H1 (cell line): ENCODE measurements at regions not wholly inside any gene's neighbourhood (a gene's known extent, or its start where the extent isn't known, plus 50 kb on each side); places are given as distances from the start of the nearest gene placed in this dataset.

Source experiments
- CTCF ChIA-PET: fragments of 300-600 bp; sonication (Branson Sonifier 250); formaldehyde crosslinking; loops from one replicate; lab custom pipeline; 2021; ENCODE audit not compliant: partially characterized antibody; lab: Charles Lee
- POLR2A ChIA-PET: fragments of 300-600 bp; sonication (Branson Sonifier 250); formaldehyde crosslinking; loops from one replicate; lab custom pipeline; 2021; ENCODE audit warnings: inconsistent platforms; ENCODE audit not compliant: partially characterized antibody; lab: Charles Lee
- DNase-seq, 2 experiments: peaks; one replicate each; pipeline versions ENCODE4 v3.0.0 to v3.0.0-alpha.2; 2010 to 2022; ENCODE audit warnings: low spot score in 2 of 2, low read depth in 1 of 2, mixed read lengths in 1 of 2
- FAIRE-seq: peaks from 2 replicates; lab custom pipeline; 2011; peaks lifted over from hg19 to GRCh38; lab: Jason Lieb, UNC
- H2AFZ ChIP-seq: 2 replicates; pipeline ENCODE4 v1.8.1; 2012; ENCODE audit warnings: low read length, inconsistent platforms
- H2AK5ac ChIP-seq: 2 replicates; pipeline ENCODE4 v1.6.1; 2013; ENCODE audit warnings: low read depth, low read length
- H2BK120ac ChIP-seq: replicated peaks from 2 replicates; pipeline ENCODE3; 2013; ENCODE audit warnings: low read depth, low read length, inconsistent platforms
- H2BK12ac ChIP-seq: 2 replicates; pipeline ENCODE4 v1.6.1; 2013; ENCODE audit warnings: low read depth, low read length
- H2BK15ac ChIP-seq: 2 replicates; pipeline ENCODE4 v1.6.1; 2013; ENCODE audit warnings: low read length
- H2BK20ac ChIP-seq: 2 replicates; pipeline ENCODE4 v1.6.1; 2013; ENCODE audit warnings: low read length
- H2BK5ac ChIP-seq: 2 replicates; pipeline ENCODE4 v1.6.1; 2013; ENCODE audit warnings: low read depth, low read length
- H3K14ac ChIP-seq: 2 replicates; pipeline ENCODE4 v1.6.1; 2013; ENCODE audit warnings: inconsistent platforms; ENCODE audit not compliant: insufficient read length
- H3K18ac ChIP-seq: 2 replicates; pipeline ENCODE4 v1.6.1; 2013; ENCODE audit warnings: low read length; ENCODE audit errors: extremely low read depth
- H3K23ac ChIP-seq: 2 replicates; pipeline ENCODE4 v1.6.1; 2013; ENCODE audit warnings: inconsistent platforms; ENCODE audit not compliant: insufficient read length
- H3K23me2 ChIP-seq: 2 replicates; pipeline ENCODE4 v1.6.1; 2013; ENCODE audit warnings: low read depth, low read length
- H3K27ac ChIP-seq: 2 replicates; pipeline ENCODE4 v1.6.1; 2011; ENCODE audit warnings: low read depth, low read length, inconsistent platforms
- H3K27me3 ChIP-seq, 4 experiments: replicated peaks in 1 of 4; 1 replicate in 1 of 4; 2 replicates in 3 of 4; pipeline versions ENCODE4 v1.6.1 to v1.8.1; 2011 to 2013; ENCODE audit warnings: low read length in 3 of 4, mild to moderate bottlenecking in 3 of 4, inconsistent platforms in 2 of 4, mixed read lengths in 2 of 4, moderate library complexity in 1 of 4; ENCODE audit not compliant: control insufficient read depth in 3 of 4, insufficient read depth in 3 of 4; ENCODE audit errors: extremely low read depth in 1 of 4
- H3K36me3 ChIP-seq, 4 experiments: 2 replicates each; pipeline versions ENCODE4 v1.6.1 to v1.8.1; 2011 to 2013; ENCODE audit warnings: mild to moderate bottlenecking in 4 of 4, low read length in 3 of 4, moderate library complexity in 2 of 4, control low read depth in 1 of 4, inconsistent platforms in 1 of 4; ENCODE audit not compliant: insufficient read depth in 4 of 4, control insufficient read depth in 2 of 4
- H3K4ac ChIP-seq: replicated peaks from 2 replicates; pipeline ENCODE3; 2013; ENCODE audit warnings: low read length, low read depth, mixed read lengths, inconsistent platforms; ENCODE audit not compliant: insufficient read length
- H3K4me1 ChIP-seq, 4 experiments: replicated peaks in 1 of 4; 1 replicate in 1 of 4; 2 replicates in 3 of 4; pipeline versions ENCODE4 v1.6.1 to v1.8.1; 2011 to 2013; ENCODE audit warnings: low read length in 3 of 4, inconsistent platforms in 2 of 4, mixed read lengths in 1 of 4; ENCODE audit not compliant: insufficient read depth in 4 of 4, control insufficient read depth in 3 of 4
- H3K4me2 ChIP-seq, 2 experiments: 2 replicates each; pipeline versions ENCODE4 v1.6.1 to v1.8.1; 2011 to 2013; ENCODE audit warnings: low read depth in 2 of 2, low read length in 2 of 2, control low read depth in 1 of 2, inconsistent platforms in 1 of 2, mild to moderate bottlenecking in 1 of 2; ENCODE audit not compliant: insufficient read depth in 1 of 2
- H3K4me3 ChIP-seq, 4 experiments: fragments of 200-600, 300-600 bp in 1 of 4; sonication (generic), shearing (Covaris generic), sonication (Bioruptor Twin) in 1 of 4; 2 replicates each; pipeline versions ENCODE4 v1.5.1 to v1.8.1; 2011 to 2016; ENCODE audit warnings: low read length in 4 of 4, low read depth in 3 of 4, control low read depth in 2 of 4, inconsistent platforms in 2 of 4, mild to moderate bottlenecking in 2 of 4, mixed read lengths in 1 of 4, moderate library complexity in 1 of 4; ENCODE audit not compliant: insufficient read depth in 2 of 4; ENCODE audit errors: extremely low read depth in 1 of 4
- H3K56ac ChIP-seq: replicated peaks from 2 replicates; pipeline ENCODE3; 2013; ENCODE audit warnings: low read depth, mild to moderate bottlenecking, mixed read lengths, low read length, inconsistent platforms; ENCODE audit not compliant: insufficient read length
- H3K79me1 ChIP-seq: 2 replicates; pipeline ENCODE4 v1.6.1; 2013; ENCODE audit warnings: low read depth, low read length, control low read depth
- H3K79me2 ChIP-seq, 2 experiments: 2 replicates each; pipeline versions ENCODE4 v1.6.1 to v1.8.1; 2012 to 2013; ENCODE audit warnings: low read length in 2 of 2, mild to moderate bottlenecking in 2 of 2, inconsistent platforms in 1 of 2; ENCODE audit not compliant: insufficient read depth in 2 of 2, control insufficient read depth in 1 of 2
- H3K9ac ChIP-seq, 4 experiments: replicated peaks in 1 of 4; 1 replicate in 1 of 4; 2 replicates in 3 of 4; pipeline versions ENCODE4 v1.6.1 to v1.8.1; 2011 to 2013; ENCODE audit warnings: low read depth in 3 of 4, low read length in 3 of 4, control low read depth in 2 of 4, mild to moderate bottlenecking in 2 of 4, moderate library complexity in 2 of 4, inconsistent platforms in 1 of 4; ENCODE audit errors: extremely low read depth in 1 of 4
- H3K9me3 ChIP-seq, 2 experiments: 2 replicates each; pipeline versions ENCODE4 v1.6.1 to v1.8.1; 2012 to 2013; ENCODE audit warnings: mild to moderate bottlenecking in 2 of 2, moderate library complexity in 2 of 2, control low read depth in 1 of 2, inconsistent platforms in 1 of 2, low read depth in 1 of 2, low read length in 1 of 2, mixed read lengths in 1 of 2; ENCODE audit not compliant: insufficient read depth in 2 of 2
- H4K20me1 ChIP-seq, 2 experiments: replicated peaks in 1 of 2; 2 replicates each; pipeline versions ENCODE3 to v1.8.1; 2011 to 2013; ENCODE audit warnings: inconsistent platforms in 2 of 2, low read length in 2 of 2, mild to moderate bottlenecking in 1 of 2; ENCODE audit not compliant: insufficient read depth in 2 of 2, control insufficient read depth in 1 of 2
- H4K5ac ChIP-seq: 2 replicates; pipeline ENCODE4 v1.6.1; 2013; ENCODE audit warnings: low read length, low read depth, mixed read lengths, inconsistent platforms; ENCODE audit not compliant: insufficient read length
- H4K8ac ChIP-seq: 2 replicates; pipeline ENCODE4 v1.8.0; 2013; ENCODE audit warnings: mild to moderate bottlenecking, moderate library complexity, low read length, inconsistent platforms; ENCODE audit not compliant: insufficient read depth; ENCODE audit errors: extremely low read depth
- H4K91ac ChIP-seq: replicated peaks from 2 replicates; pipeline ENCODE3; 2013; ENCODE audit warnings: low read length, mixed read lengths, inconsistent platforms; ENCODE audit not compliant: insufficient read length
- HDAC6 ChIP-seq: IDR thresholded peaks from one replicate; pipeline ENCODE4 v1.7.1; 2012; ENCODE audit warnings: low read depth, mild to moderate bottlenecking, inconsistent platforms, low read length, moderate library complexity
- KDM4A ChIP-seq: IDR thresholded peaks from one replicate; pipeline ENCODE4 v1.7.1; 2012; ENCODE audit warnings: low read depth, mild to moderate bottlenecking, moderate library complexity, low read length, inconsistent platforms; ENCODE audit not compliant: severe bottlenecking
- WGBS, 2 experiments: shearing (Covaris generic) in 1 of 2; methylation state at CpG; one replicate each; pipeline versions ENCODE4 v1.1.6 to v1.1.7; 2013 to 2015; ENCODE audit warnings: low lambda C conversion rate in 2 of 2, mixed read lengths in 2 of 2, inconsistent platforms in 1 of 2, low coverage in 1 of 2, missing lambda C conversion rate in 1 of 2; ENCODE audit not compliant: insufficient replicate concordance in 2 of 2, insufficient coverage in 1 of 2, insufficient read length in 1 of 2; ENCODE audit errors: extremely low coverage in 1 of 2, missing lambda C conversion rate in 1 of 2; 5-methylcytosine and 5-hydroxymethylcytosine counted together

- H2BK5ac ChIP-seq, result no peak overlapping the region
- no peak overlapping the region for H2BK120ac ChIP-seq
- 96% methylated on average over 1 of the region's 1 CpG; no CpG with 5 or more reads in 1 of the 2 experiments for WGBS, 2 experiments
- H4K91ac ChIP-seq, result no peak overlapping the region
- H3K27me3 ChIP-seq, result no peaks in the 10 kb centered on the region
- no peak overlapping the region for H3K56ac ChIP-seq
- H3K4me2 ChIP-seq, result no peak overlapping the region
- DNase-seq (no peak), FAIRE-seq (no peak)
- H3K9ac ChIP-seq, result no peak overlapping the region
- H2BK15ac ChIP-seq, result no peak overlapping the region
- H3K18ac ChIP-seq, result no peak overlapping the region
- peaks cover 0 to 17% (median 6%) of the 10 kb centered on the region in 4 experiments; a peak in 4 of 7 replicates for H3K4me1 ChIP-seq
- H3K23ac ChIP-seq, result no peak overlapping the region
- ChIA-PET POLR2A (no interaction called here), CTCF (no interaction called here)
- no peak overlapping the region for H4K8ac ChIP-seq
- no peak overlapping the region for H3K4me3 ChIP-seq
- no peaks in the 10 kb centered on the region for H3K9me3 ChIP-seq
- H3K4ac ChIP-seq, result no peak overlapping the region
- no peak overlapping the region for H3K14ac ChIP-seq
- H3K23me2 ChIP-seq, result no peaks in the 10 kb centered on the region
- no peak overlapping the region for H2BK20ac ChIP-seq
- H2AFZ ChIP-seq, result no peak overlapping the region
- no peaks in the 10 kb centered on the region for H3K79me2 ChIP-seq
- no peak overlapping the region for H2BK12ac ChIP-seq
- no peaks in the 10 kb centered on the region for H4K20me1 ChIP-seq
- no peaks in the 10 kb centered on the region for H3K79me1 ChIP-seq
- H2AK5ac ChIP-seq, result no peak overlapping the region
- H4K5ac ChIP-seq, result no peak overlapping the region
- H3K36me3 ChIP-seq, result no peaks in the 10 kb centered on the region
- no peak overlapping the region for H3K27ac ChIP-seq
- no peak for TF ChIP-seq HDAC6
- TF ChIP-seq KDM4A, result no peak
These were observed 231.0 kb downstream of the ALG10B start for GRCh38 chr12:38547586-38547985.
